Sigmoid colon (tissue), 3 donors: ENCODE measurements at regions not wholly inside any gene's neighbourhood (a gene's known extent, or its start where the extent isn't known, plus 50 kb on each side); places are given as distances from the start of the nearest gene placed in this dataset.

Experiments
- CTCF ChIP-seq, 4 experiments: fragments of 450-650 bp in 3 of 4; fragments of 200-600 bp in 1 of 4; IDR thresholded peaks; one replicate each; pipeline ENCODE4 v1.5.1; 2016 to 2019; ENCODE audit warnings: antibody characterized with exemption in 4 of 4, mild to moderate bottlenecking in 3 of 4, moderate library complexity in 2 of 4
- POLR2A ChIP-seq, 2 donors: fragments of 450-650 bp; IDR thresholded peaks; one replicate each; pipeline ENCODE4 v1.6.1; 2016; ENCODE audit warnings: antibody characterized with exemption in 2 of 2, mild to moderate bottlenecking in 2 of 2, moderate library complexity in 2 of 2

GRCh38 chr3:110808630-110809029 is 263.0 kb upstream of the NECTIN3 start:
- TF ChIP-seq POLR2A (IDR thresholded peaks at IDR 0.05) (no peak), CTCF (IDR thresholded peaks at IDR 0.05) (no peak)
